Epithelial cell of esophagus (primary cell): ENCODE measurements at regions not wholly inside any gene's neighbourhood (a gene's known extent, or its start where the extent isn't known, plus 50 kb on each side); places are given as distances from the start of the nearest gene placed in this dataset.
"Not testable (repeated sequence)": the region's sequence is repeated elsewhere in the genome, so short reads cannot be mapped to it uniquely, and the experiment has no call there.

Source experiments
- DNase-seq: peaks from one replicate; pipeline ENCODE4 v3.0.0; 2010; ENCODE audit warnings: low read depth
- H3K4me3 ChIP-seq: 2 replicates; pipeline ENCODE4 v1.5.1; 2011; ENCODE audit warnings: mild to moderate bottlenecking, low read length, control low read depth
- CTCF ChIP-seq: IDR thresholded peaks from 2 replicates; pipeline ENCODE4 v1.5.1; 2011; ENCODE audit warnings: low read depth, mild to moderate bottlenecking, low read length, control low read depth, inconsistent platforms; ENCODE audit not compliant: insufficient read depth; ENCODE audit errors: missing control alignments

- no peak for TF ChIP-seq CTCF
- H3K4me3 ChIP-seq = no peak overlapping the region
- no peak for DNase-seq
These were observed 289.7 kb downstream of the SHOX start for GRCh38 chrX:920234-920799.

GRCh38 chrX:916230-916599, 285.6 kb downstream of the SHOX start:
- no peak for DNase-seq
- H3K4me3 ChIP-seq = no peak overlapping the region
- TF ChIP-seq CTCF = no peak

GRCh38 chrX:915427-916229, 285.0 kb downstream of the SHOX start:
- TF ChIP-seq CTCF = no peak
- no peak for DNase-seq
- H3K4me3 ChIP-seq = no peak overlapping the region

- DNase-seq = no peak
These were observed 283.6 kb downstream of the SHOX start for GRCh38 chrX:914206-914605.

GRCh38 chrX:912677-913076, 282.1 kb downstream of the SHOX start:
- DNase-seq = no peak
- H3K4me3 ChIP-seq = no peak overlapping the region
- TF ChIP-seq CTCF = no peak

More at GRCh38 chrX:914206-914605, 283.6 kb downstream of the SHOX start:
- TF ChIP-seq CTCF = no peak
- H3K4me3 ChIP-seq = no peak overlapping the region

GRCh38 chrX:909068-909467, 278.5 kb downstream of the SHOX start:
- not testable (repeated sequence) for DNase-seq, H3K4me3 ChIP-seq

- TF ChIP-seq CTCF = no peak
- H3K4me3 ChIP-seq = no peak overlapping the region
- no peak for DNase-seq
These were observed 276.0 kb downstream of the SHOX start for GRCh38 chrX:906586-906985.
